ENCODE measurements at regions not wholly inside any gene's neighbourhood (a gene's known extent, or its start where the extent isn't known, plus 50 kb on each side); places are given as distances from the start of the nearest gene placed in this dataset.

- no peak for TF ChIP-seq CEBPB (IDR thresholded peaks at IDR 0.05)
- TF ChIP-seq EGR1 (IDR thresholded peaks at IDR 0.05): no peak
- no peak for TF ChIP-seq TAF1 (IDR thresholded peaks at IDR 0.05; ENCODE audit: low read depth)
- TF ChIP-seq ZBTB7A (IDR thresholded peaks at IDR 0.05; ENCODE audit: low read depth): no peak
- TF ChIP-seq TEAD4 (IDR thresholded peaks at IDR 0.05): no peak
- no peak for TF ChIP-seq YY1 (IDR thresholded peaks at IDR 0.05; ENCODE audit: low read depth)
- TF ChIP-seq, protein P1, sequence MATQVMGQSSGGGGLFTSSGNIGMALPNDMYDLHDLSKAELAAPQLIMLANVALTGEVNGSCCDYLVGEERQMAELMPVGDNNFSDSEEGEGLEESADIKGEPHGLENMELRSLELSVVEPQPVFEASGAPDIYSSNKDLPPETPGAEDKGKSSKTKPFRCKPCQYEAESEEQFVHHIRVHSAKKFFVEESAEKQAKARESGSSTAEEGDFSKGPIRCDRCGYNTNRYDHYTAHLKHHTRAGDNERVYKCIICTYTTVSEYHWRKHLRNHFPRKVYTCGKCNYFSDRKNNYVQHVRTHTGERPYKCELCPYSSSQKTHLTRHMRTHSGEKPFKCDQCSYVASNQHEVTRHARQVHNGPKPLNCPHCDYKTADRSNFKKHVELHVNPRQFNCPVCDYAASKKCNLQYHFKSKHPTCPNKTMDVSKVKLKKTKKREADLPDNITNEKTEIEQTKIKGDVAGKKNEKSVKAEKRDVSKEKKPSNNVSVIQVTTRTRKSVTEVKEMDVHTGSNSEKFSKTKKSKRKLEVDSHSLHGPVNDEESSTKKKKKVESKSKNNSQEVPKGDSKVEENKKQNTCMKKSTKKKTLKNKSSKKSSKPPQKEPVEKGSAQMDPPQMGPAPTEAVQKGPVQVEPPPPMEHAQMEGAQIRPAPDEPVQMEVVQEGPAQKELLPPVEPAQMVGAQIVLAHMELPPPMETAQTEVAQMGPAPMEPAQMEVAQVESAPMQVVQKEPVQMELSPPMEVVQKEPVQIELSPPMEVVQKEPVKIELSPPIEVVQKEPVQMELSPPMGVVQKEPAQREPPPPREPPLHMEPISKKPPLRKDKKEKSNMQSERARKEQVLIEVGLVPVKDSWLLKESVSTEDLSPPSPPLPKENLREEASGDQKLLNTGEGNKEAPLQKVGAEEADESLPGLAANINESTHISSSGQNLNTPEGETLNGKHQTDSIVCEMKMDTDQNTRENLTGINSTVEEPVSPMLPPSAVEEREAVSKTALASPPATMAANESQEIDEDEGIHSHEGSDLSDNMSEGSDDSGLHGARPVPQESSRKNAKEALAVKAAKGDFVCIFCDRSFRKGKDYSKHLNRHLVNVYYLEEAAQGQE (IDR thresholded peaks at IDR 0.05; ENCODE audit: low read depth): no peak
- no peak for TF ChIP-seq TCF12 (IDR thresholded peaks at IDR 0.05; ENCODE audit: low read depth)
- no peak for TF ChIP-seq CREB1 (IDR thresholded peaks at IDR 0.05; ENCODE audit: low read depth)
- no peak for TF ChIP-seq RAD21 (IDR thresholded peaks at IDR 0.05; ENCODE audit: low read depth)
- TF ChIP-seq EP300 (IDR thresholded peaks at IDR 0.05; ENCODE audit: borderline replicate concordance): no peak
- TF ChIP-seq FOXM1 (IDR thresholded peaks at IDR 0.05; ENCODE audit: borderline replicate concordance, low read depth): no peak
- TF ChIP-seq, protein P2, sequence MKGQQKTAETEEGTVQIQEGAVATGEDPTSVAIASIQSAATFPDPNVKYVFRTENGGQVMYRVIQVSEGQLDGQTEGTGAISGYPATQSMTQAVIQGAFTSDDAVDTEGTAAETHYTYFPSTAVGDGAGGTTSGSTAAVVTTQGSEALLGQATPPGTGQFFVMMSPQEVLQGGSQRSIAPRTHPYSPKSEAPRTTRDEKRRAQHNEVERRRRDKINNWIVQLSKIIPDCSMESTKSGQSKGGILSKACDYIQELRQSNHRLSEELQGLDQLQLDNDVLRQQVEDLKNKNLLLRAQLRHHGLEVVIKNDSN (IDR thresholded peaks at IDR 0.05): no peak
- TF ChIP-seq, protein P3, sequence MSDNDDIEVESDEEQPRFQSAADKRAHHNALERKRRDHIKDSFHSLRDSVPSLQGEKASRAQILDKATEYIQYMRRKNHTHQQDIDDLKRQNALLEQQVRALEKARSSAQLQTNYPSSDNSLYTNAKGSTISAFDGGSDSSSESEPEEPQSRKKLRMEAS (IDR thresholded peaks at IDR 0.05): no peak
- TF ChIP-seq NFIC (IDR thresholded peaks at IDR 0.05): no peak
Observed at GRCh38 chr7:16004702-16005101, 318.2 kb upstream of the MEOX2 start.

- TF ChIP-seq YY1 (IDR thresholded peaks at IDR 0.05; ENCODE audit: low read depth): no peak
- no peak for TF ChIP-seq RAD21 (IDR thresholded peaks at IDR 0.05; ENCODE audit: low read depth)
- no peak for TF ChIP-seq EGR1 (IDR thresholded peaks at IDR 0.05)
- TF ChIP-seq FOXM1 (IDR thresholded peaks at IDR 0.05; ENCODE audit: borderline replicate concordance, low read depth): no peak
- TF ChIP-seq ZBTB7A (IDR thresholded peaks at IDR 0.05; ENCODE audit: low read depth): no peak
- TF ChIP-seq, protein P3 (IDR thresholded peaks at IDR 0.05): no peak
- TF ChIP-seq CEBPB (IDR thresholded peaks at IDR 0.05): no peak
- no peak for TF ChIP-seq NFIC (IDR thresholded peaks at IDR 0.05)
- TF ChIP-seq, protein P1 (IDR thresholded peaks at IDR 0.05; ENCODE audit: low read depth): no peak
- TF ChIP-seq CREB1 (IDR thresholded peaks at IDR 0.05; ENCODE audit: low read depth): no peak
- TF ChIP-seq, protein P2 (IDR thresholded peaks at IDR 0.05): no peak
- no peak for TF ChIP-seq TAF1 (IDR thresholded peaks at IDR 0.05; ENCODE audit: low read depth)
- no peak for TF ChIP-seq TCF12 (IDR thresholded peaks at IDR 0.05; ENCODE audit: low read depth)
- no peak for TF ChIP-seq TEAD4 (IDR thresholded peaks at IDR 0.05)
Observed at GRCh38 chr7:16001477-16001876, 315.0 kb upstream of the MEOX2 start.

DNA sequence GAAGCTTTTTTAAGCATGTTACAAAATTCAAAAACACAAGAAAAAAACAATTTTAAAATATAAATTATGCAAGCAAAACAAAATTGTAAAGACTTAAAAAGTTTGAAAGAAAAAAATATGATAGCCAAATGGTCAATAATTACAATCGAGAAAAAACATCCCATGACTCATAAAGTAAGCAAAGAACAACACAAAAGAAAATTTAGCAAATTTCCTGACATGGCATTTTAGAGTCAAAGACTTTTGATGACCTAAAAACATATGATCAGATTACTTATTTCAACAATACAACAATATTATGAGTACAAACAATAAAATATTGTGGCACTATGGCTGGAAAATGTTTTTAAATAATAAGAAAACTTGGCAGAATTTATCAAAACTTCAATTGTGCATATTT, 312.1 kb upstream of the MEOX2 start:
- no peak for TF ChIP-seq NFIC (IDR thresholded peaks at IDR 0.05)

- no peak for TF ChIP-seq FOXM1 (IDR thresholded peaks at IDR 0.05; ENCODE audit: borderline replicate concordance, low read depth)
- TF ChIP-seq NFIC (IDR thresholded peaks at IDR 0.05): no peak
- no peak for TF ChIP-seq CEBPB (IDR thresholded peaks at IDR 0.05)
- no peak for TF ChIP-seq RAD21 (IDR thresholded peaks at IDR 0.05; ENCODE audit: low read depth)
- TF ChIP-seq, protein P3 (IDR thresholded peaks at IDR 0.05): no peak
- TF ChIP-seq EGR1 (IDR thresholded peaks at IDR 0.05): no peak
- TF ChIP-seq ZBTB7A (IDR thresholded peaks at IDR 0.05; ENCODE audit: low read depth): no peak
- TF ChIP-seq YY1 (IDR thresholded peaks at IDR 0.05; ENCODE audit: low read depth): no peak
- TF ChIP-seq EP300 (IDR thresholded peaks at IDR 0.05; ENCODE audit: borderline replicate concordance): no peak
- no peak for TF ChIP-seq TCF12 (IDR thresholded peaks at IDR 0.05; ENCODE audit: low read depth)
- TF ChIP-seq TAF1 (IDR thresholded peaks at IDR 0.05; ENCODE audit: low read depth): no peak
- no peak for TF ChIP-seq CREB1 (IDR thresholded peaks at IDR 0.05; ENCODE audit: low read depth)
- TF ChIP-seq, protein P1 (IDR thresholded peaks at IDR 0.05; ENCODE audit: low read depth): no peak
- no peak for TF ChIP-seq TEAD4 (IDR thresholded peaks at IDR 0.05)
- TF ChIP-seq, protein P2 (IDR thresholded peaks at IDR 0.05): no peak
Observed at GRCh38 chr7:15995027-15995426, 308.5 kb upstream of the MEOX2 start.
